ENCODE measurements at regions not wholly inside any gene's neighbourhood (a gene's known extent, or its start where the extent isn't known, plus 50 kb on each side); places are given as distances from the start of the nearest gene placed in this dataset.

DNA sequence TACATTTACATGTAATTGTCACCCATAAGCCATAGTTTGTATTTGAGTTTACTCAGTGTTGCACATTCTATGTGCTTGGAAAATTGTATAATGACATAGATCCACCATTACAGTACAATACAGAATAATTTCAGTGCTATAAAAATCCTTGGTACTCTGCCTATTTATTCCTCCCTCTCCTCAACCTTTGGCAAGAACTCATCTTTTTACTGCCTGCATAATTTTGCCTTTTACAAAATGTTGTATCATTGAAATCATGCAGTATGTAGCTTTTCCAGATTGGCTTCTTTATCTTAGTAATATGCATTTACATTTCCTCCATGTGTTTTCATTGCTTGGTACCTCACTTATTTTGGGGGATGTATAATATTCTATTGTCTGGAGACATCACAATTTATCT is 786.9 kb upstream of the SEMA6D start:
- Histone ChIP-seq H3K36me3 (replicated peaks in 1 of 2; ENCODE audit: insufficient read depth in 1 of 2, low read depth in 2 of 2) (no peaks in the 10 kb centered on the region), H3K27ac (no peak overlapping the region), H3K27me3 (no peaks in the 10 kb centered on the region), H3K4me3 (no peak overlapping the region), H3K9me3 (no peaks in the 10 kb centered on the region), H3K4me1 (no peaks in the 10 kb centered on the region)
- intact Hi-C loops (cut with DNase I) = no loop called here
- DNase-seq (no peak), ATAC-seq (no peak)
- TF ChIP-seq, protein P1, sequence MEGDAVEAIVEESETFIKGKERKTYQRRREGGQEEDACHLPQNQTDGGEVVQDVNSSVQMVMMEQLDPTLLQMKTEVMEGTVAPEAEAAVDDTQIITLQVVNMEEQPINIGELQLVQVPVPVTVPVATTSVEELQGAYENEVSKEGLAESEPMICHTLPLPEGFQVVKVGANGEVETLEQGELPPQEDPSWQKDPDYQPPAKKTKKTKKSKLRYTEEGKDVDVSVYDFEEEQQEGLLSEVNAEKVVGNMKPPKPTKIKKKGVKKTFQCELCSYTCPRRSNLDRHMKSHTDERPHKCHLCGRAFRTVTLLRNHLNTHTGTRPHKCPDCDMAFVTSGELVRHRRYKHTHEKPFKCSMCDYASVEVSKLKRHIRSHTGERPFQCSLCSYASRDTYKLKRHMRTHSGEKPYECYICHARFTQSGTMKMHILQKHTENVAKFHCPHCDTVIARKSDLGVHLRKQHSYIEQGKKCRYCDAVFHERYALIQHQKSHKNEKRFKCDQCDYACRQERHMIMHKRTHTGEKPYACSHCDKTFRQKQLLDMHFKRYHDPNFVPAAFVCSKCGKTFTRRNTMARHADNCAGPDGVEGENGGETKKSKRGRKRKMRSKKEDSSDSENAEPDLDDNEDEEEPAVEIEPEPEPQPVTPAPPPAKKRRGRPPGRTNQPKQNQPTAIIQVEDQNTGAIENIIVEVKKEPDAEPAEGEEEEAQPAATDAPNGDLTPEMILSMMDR (IDR thresholded peaks at IDR 0.05) = no peak
- no peak for TF ChIP-seq POLR2A (IDR thresholded peaks at IDR 0.05)

DNA sequence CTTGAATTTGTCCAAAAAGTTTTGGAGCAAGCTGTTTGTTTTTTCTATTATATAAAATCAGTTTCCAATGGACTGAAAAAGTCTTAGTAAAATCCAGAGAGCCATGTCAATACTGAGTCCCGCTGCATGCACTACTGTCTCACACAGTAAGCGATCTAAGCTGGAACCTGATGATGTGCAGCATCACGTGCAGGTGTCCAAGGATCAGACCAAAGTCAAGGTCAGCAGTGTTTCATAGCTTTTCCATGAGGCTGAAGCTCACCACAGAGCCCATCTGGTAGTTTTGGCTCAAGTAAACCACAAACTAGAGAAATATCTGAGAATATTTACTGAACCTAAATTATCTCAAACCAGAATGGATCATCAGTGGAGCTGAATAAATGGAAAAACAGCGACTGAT is 784.0 kb upstream of the SEMA6D start:
- TF ChIP-seq, protein P1 (IDR thresholded peaks at IDR 0.05) = no peak
- no peak for TF ChIP-seq POLR2A (IDR thresholded peaks at IDR 0.05)
- ATAC-seq (no peak), DNase-seq (no peak)
- Histone ChIP-seq H3K36me3 (replicated peaks in 1 of 2; ENCODE audit: insufficient read depth in 1 of 2, low read depth in 2 of 2) (no peaks in the 10 kb centered on the region), H3K4me1 (no peaks in the 10 kb centered on the region), H3K9me3 (no peaks in the 10 kb centered on the region), H3K27me3 (no peaks in the 10 kb centered on the region), H3K27ac (no peak overlapping the region), H3K4me3 (no peak overlapping the region)
- WGBS, 2 donors = 64 to 66% methylated on average over 4 of the region's 4 CpGs
- intact Hi-C loops (cut with DNase I) = no loop called here

DNA sequence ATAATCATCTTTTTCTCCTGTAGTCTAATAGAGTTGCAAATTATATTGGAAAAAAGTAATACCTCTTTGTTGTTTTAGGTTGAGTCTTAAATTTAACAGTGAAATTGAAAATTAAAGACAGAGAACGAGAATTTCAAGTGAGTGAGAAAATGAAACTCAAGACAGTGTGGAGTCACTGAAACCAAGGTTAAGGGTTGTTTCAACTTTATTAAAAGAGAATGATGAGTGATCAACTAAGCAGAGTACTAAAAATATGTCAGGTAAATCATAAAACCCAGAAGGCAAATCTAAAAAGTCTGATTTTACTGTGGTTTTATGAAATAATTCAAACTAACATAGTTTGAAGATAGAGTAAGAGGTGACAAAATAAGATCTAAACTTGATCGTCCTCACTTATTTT is 782.5 kb upstream of the SEMA6D start:
- Histone ChIP-seq H3K27me3 (no peaks in the 10 kb centered on the region), H3K4me3 (no peak overlapping the region), H3K36me3 (replicated peaks in 1 of 2; ENCODE audit: insufficient read depth in 1 of 2, low read depth in 2 of 2) (no peaks in the 10 kb centered on the region), H3K9me3 (no peaks in the 10 kb centered on the region), H3K27ac (no peak overlapping the region), H3K4me1 (no peaks in the 10 kb centered on the region)
- intact Hi-C loops (cut with DNase I) = no loop called here
- DNase-seq (no peak), ATAC-seq (no peak)
- WGBS, 2 donors = 57 to 73% methylated on average over 2 of the region's 2 CpGs
- TF ChIP-seq, protein P1 (IDR thresholded peaks at IDR 0.05) = no peak
- TF ChIP-seq POLR2A (IDR thresholded peaks at IDR 0.05) = no peak

DNA sequence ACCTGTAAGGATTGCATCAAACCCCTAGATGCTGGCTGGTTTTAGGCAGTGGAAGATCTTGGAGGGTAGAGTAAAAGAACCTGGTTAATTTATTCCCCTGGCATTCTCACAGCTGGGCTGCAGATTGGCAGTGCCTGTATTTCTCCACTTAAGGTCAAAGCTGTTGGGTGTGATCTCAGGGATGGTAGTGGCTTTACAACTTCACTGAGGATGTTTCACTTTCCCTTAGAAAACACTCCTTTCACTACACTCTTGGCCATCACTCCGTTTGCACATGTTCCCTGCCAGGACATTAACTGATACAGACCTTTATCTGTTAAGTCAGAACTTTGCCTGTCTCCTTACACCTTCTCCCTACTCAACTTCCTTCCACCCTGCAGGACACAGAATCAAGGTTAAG is 779.1 kb upstream of the SEMA6D start:
- ATAC-seq = no peak
- H3K9me3 ChIP-seq = no peaks in the 10 kb centered on the region
- DNase-seq = no peak
- no peak overlapping the region for H3K4me3 ChIP-seq
- H3K27me3 ChIP-seq = no peaks in the 10 kb centered on the region
- TF ChIP-seq, protein P1 (IDR thresholded peaks at IDR 0.05) = no peak
- no peak for TF ChIP-seq POLR2A (IDR thresholded peaks at IDR 0.05)
- 8 to 16% methylated on average over 1 of the region's 1 CpG for WGBS, 2 donors
- H3K4me1 ChIP-seq = no peaks in the 10 kb centered on the region
- no peak overlapping the region for H3K27ac ChIP-seq
- intact Hi-C loops (cut with DNase I) = no loop called here
- H3K36me3 ChIP-seq (replicated peaks in 1 of 2; ENCODE audit: insufficient read depth in 1 of 2, low read depth in 2 of 2) = no peaks in the 10 kb centered on the region

DNA sequence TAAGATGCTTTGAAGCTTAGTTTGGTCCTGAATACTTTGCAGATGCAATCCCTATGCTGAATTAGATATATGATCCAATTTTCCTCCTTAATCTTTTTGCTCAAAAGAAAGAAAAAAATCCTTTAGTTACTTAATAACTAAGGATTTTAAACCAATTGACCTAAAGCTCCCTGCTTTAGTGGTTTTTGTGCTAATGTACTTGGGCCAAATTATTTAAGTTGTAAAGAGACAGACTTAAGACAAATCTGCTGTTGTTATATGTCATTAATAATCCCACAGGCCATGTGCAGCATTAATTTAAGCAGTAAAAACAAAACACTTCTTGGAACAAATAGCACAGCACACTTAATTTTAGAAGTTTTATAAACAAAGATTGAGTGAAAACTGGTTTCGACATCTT is 776.1 kb upstream of the SEMA6D start:
- Histone ChIP-seq H3K27me3 (no peaks in the 10 kb centered on the region), H3K27ac (no peak overlapping the region), H3K36me3 (replicated peaks in 1 of 2; ENCODE audit: insufficient read depth in 1 of 2, low read depth in 2 of 2) (no peaks in the 10 kb centered on the region), H3K4me3 (no peak overlapping the region), H3K4me1 (no peaks in the 10 kb centered on the region), H3K9me3 (no peaks in the 10 kb centered on the region)
- ATAC-seq (no peak), DNase-seq (no peak)
- WGBS, 2 donors = 78 to 91% methylated on average over 1 of the region's 1 CpG
- TF ChIP-seq, protein P1 (IDR thresholded peaks at IDR 0.05) = no peak
- TF ChIP-seq POLR2A (IDR thresholded peaks at IDR 0.05) = no peak
- intact Hi-C loops (cut with DNase I) = no loop called here

Data from body of pancreas (tissue), 4 donors.